Loucy (cell line): ENCODE measurements at regions not wholly inside any gene's neighbourhood (a gene's known extent, or its start where the extent isn't known, plus 50 kb on each side); places are given as distances from the start of the nearest gene placed in this dataset.
"Not testable (repeated sequence)": the region's sequence is repeated elsewhere in the genome, so short reads cannot be mapped to it uniquely, and the experiment has no call there.

Experiments used
- H2AFZ ChIP-seq: fragments of 200-600 bp; sonication (generic); 2 replicates; pipeline ENCODE4 v1.6.0; 2016; ENCODE audit warnings: antibody characterized with exemption, mild to moderate bottlenecking, low read length, moderate library complexity
- H3F3A ChIP-seq: fragments of 200-600 bp; 2 replicates; pipeline ENCODE4 v1.6.0; 2016; ENCODE audit warnings: antibody characterized with exemption, low read depth, mild to moderate bottlenecking
- H3K27me3 ChIP-seq: fragments of 200-600 bp; sonication (generic); 2 replicates; pipeline ENCODE4 v1.6.1; 2014; ENCODE audit warnings: low read length, mild to moderate bottlenecking; ENCODE audit not compliant: insufficient read depth, poor library complexity, severe bottlenecking
- H3K36me3 ChIP-seq: fragments of 200-600 bp; sonication (generic); 2 replicates; pipeline ENCODE4 v1.6.1; 2016; ENCODE audit warnings: low read length; ENCODE audit not compliant: insufficient read depth
- H3K4me1 ChIP-seq: fragments of 200-600 bp; sonication (generic); 2 replicates; pipeline ENCODE4 v1.5.1; 2014; ENCODE audit warnings: low read length, mild to moderate bottlenecking; ENCODE audit not compliant: insufficient read depth, poor library complexity, severe bottlenecking
- H3K4me2 ChIP-seq: fragments of 200-600 bp; sonication (generic); 2 replicates; pipeline ENCODE4 v1.6.0; 2014; ENCODE audit warnings: antibody characterized with exemption, low read length, low read depth, mild to moderate bottlenecking; ENCODE audit not compliant: poor library complexity, severe bottlenecking
- H3K4me3 ChIP-seq: fragments of 200-600 bp; sonication (generic); 2 replicates; pipeline ENCODE4 v1.5.1; 2014; ENCODE audit warnings: low read length, mild to moderate bottlenecking, mixed read lengths; ENCODE audit not compliant: poor library complexity, severe bottlenecking
- H3K79me2 ChIP-seq: fragments of 200-600 bp; sonication (generic); 2 replicates; pipeline ENCODE4 v1.6.1; 2014; ENCODE audit warnings: low read length; ENCODE audit not compliant: insufficient read depth
- H3K9ac ChIP-seq: fragments of 200-600 bp; sonication (generic); 2 replicates; pipeline ENCODE4 v1.6.0; 2014; ENCODE audit warnings: mild to moderate bottlenecking, low read depth, low read length, moderate library complexity; ENCODE audit not compliant: poor library complexity, severe bottlenecking
- H3K9me2 ChIP-seq: fragments of 200-600 bp; sonication (generic); replicated peaks from 2 replicates; pipeline ENCODE4 v1.6.1; 2016; ENCODE audit warnings: low read depth, low read length, mixed read lengths
- H3K9me3 ChIP-seq: fragments of 200-600 bp; sonication (generic); 2 replicates; pipeline ENCODE4 v1.6.1; 2014; ENCODE audit warnings: mild to moderate bottlenecking, antibody characterized with exemption, low read length, low read depth; ENCODE audit not compliant: insufficient read depth
- H4K20me1 ChIP-seq: fragments of 200-600 bp; sonication (generic); 2 replicates; pipeline ENCODE4 v1.6.0; 2014; ENCODE audit warnings: antibody characterized with exemption, low read length, mild to moderate bottlenecking; ENCODE audit not compliant: insufficient read depth, poor library complexity, severe bottlenecking
- EZH2phosphoT487 ChIP-seq: fragments of 200-600 bp; IDR thresholded peaks from 2 replicates; pipeline ENCODE4 v1.6.1; 2018; ENCODE audit warnings: antibody characterized with exemption, mild to moderate bottlenecking, moderate library complexity, borderline replicate concordance
- TF ChIP-seq, protein P1 (sequence below): fragments of 200-600 bp; sonication (generic); conservative IDR thresholded peaks from 2 replicates; pipeline ENCODE4 v1.5.1; 2014; ENCODE audit warnings: mild to moderate bottlenecking, antibody characterized with exemption, low read length

DNA sequence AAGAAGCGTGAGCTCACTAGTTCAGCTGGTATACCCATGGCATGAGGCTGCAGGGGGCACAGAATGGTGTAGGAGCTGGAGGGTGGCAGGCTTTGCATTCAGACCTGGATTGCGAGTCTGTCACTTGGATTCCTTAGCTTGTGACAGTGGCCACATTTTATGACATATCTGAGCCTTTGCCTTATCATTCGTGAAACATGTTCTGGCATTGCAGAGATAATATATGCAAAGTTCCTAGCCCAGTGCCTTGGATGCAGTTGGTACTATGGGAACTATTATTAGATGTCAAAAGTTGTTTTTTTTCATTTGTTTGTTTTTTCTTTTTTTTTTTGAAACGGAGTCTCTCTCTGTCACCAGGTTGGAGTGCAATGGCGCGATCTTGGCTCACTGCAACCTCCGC lies 230.7 kb upstream of the PRDM1 start:
- no peaks in the 10 kb centered on the region for H3K27me3 ChIP-seq
- no peaks in the 10 kb centered on the region for H4K20me1 ChIP-seq
- H3K36me3 ChIP-seq, result no peaks in the 10 kb centered on the region
- H3K9me3 ChIP-seq, result no peaks in the 10 kb centered on the region
- H3K9me2 ChIP-seq, result no peaks in the 10 kb centered on the region
- no peaks in the 10 kb centered on the region for H3K79me2 ChIP-seq
- no peak overlapping the region for H2AFZ ChIP-seq
- H3F3A ChIP-seq, result no peaks in the 10 kb centered on the region
- no peak overlapping the region for H3K9ac ChIP-seq
- no peak overlapping the region for H3K4me3 ChIP-seq
- H3K4me1 ChIP-seq, result no peaks in the 10 kb centered on the region
- H3K4me2 ChIP-seq, result no peak overlapping the region
- TF ChIP-seq EZH2phosphoT487, result no peak
- TF ChIP-seq, protein P1, sequence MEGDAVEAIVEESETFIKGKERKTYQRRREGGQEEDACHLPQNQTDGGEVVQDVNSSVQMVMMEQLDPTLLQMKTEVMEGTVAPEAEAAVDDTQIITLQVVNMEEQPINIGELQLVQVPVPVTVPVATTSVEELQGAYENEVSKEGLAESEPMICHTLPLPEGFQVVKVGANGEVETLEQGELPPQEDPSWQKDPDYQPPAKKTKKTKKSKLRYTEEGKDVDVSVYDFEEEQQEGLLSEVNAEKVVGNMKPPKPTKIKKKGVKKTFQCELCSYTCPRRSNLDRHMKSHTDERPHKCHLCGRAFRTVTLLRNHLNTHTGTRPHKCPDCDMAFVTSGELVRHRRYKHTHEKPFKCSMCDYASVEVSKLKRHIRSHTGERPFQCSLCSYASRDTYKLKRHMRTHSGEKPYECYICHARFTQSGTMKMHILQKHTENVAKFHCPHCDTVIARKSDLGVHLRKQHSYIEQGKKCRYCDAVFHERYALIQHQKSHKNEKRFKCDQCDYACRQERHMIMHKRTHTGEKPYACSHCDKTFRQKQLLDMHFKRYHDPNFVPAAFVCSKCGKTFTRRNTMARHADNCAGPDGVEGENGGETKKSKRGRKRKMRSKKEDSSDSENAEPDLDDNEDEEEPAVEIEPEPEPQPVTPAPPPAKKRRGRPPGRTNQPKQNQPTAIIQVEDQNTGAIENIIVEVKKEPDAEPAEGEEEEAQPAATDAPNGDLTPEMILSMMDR, result no peak

DNA sequence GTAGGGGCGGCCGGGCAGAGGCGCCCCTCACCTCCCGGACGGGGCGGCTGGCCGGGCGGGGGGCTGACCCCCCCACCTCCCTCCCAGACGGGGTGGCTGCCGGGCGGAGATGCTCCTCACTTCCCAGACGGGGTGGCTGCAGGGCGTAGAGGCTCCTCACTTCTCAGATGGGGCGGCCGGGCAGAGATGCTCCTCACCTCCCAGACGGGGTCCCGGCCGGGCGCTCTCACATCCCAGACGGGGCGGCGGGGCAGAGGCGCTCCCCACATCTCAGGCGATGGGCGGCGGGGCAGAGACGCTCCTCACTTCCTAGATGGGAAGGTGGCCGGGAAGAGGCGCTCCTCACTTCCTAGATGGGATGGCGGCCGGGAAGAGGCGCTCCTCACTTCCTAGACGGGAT lies 232.2 kb upstream of the PRDM1 start:
- H3K9me2 ChIP-seq, H3K9me3 ChIP-seq, H2AFZ ChIP-seq, H3K4me1 ChIP-seq, H3K9ac ChIP-seq, H3F3A ChIP-seq, H3K36me3 ChIP-seq, H3K27me3 ChIP-seq, H3K4me2 ChIP-seq, H3K79me2 ChIP-seq, H3K4me3 ChIP-seq, H4K20me1 ChIP-seq: not testable (repeated sequence)

DNA sequence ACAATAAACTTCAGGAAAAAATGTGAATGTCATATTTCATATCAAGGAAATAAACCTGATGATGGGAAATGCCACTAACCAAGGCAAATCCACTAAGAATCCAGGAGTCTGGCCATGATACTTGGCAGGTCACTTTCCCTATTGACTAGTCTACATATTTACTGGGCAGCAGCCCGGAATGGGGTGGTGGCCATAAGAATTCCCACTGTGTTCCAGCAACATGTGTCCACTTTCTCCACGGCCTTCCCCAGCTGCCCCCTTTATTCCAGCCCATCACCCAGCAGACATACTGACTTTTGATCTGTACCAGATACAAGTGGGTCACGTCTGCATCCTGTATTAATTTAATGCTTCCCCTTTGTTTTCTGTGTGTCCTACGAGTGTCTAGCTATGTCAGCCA lies 234.5 kb upstream of the PRDM1 start:
- no peak overlapping the region for H3K9ac ChIP-seq
- TF ChIP-seq EZH2phosphoT487, result no peak
- TF ChIP-seq, protein P1, result no peak
- no peaks in the 10 kb centered on the region for H3K9me3 ChIP-seq
- no peaks in the 10 kb centered on the region for H3K9me2 ChIP-seq
- no peaks in the 10 kb centered on the region for H3K79me2 ChIP-seq
- no peaks in the 10 kb centered on the region for H3K4me1 ChIP-seq
- H3K4me2 ChIP-seq, result no peak overlapping the region
- no peaks in the 10 kb centered on the region for H3K27me3 ChIP-seq
- H2AFZ ChIP-seq, result no peak overlapping the region
- H3F3A ChIP-seq, result no peaks in the 10 kb centered on the region
- H4K20me1 ChIP-seq, result no peaks in the 10 kb centered on the region
- no peak overlapping the region for H3K4me3 ChIP-seq
- H3K36me3 ChIP-seq, result no peaks in the 10 kb centered on the region

DNA sequence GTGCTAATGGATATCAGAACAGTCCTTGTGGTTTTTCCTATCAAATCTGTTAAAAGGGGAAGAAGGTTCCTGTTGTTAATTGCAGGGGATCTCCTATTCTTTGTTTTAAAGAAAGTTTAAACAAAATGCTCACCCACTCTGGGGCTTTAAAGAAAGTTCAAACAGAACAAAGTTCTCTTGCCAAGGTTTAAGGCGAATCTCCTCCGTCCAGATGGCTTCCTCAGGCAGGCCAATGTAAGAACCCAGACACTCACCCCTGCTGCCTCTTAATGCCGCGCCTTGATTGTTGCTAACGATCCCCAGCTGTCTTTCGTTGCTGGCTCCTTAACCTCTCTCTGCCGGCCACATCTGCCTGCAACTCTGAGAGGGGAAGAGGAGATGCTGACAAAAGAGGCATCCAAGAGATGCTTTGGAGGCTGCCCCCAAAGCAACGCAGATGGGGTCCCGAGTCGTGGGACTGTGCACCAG lies 235.0 kb upstream of the PRDM1 start:
- H3K9ac ChIP-seq, result no peak overlapping the region
- H2AFZ ChIP-seq, result no peak overlapping the region
- H3K36me3 ChIP-seq, result no peaks in the 10 kb centered on the region
- H3K79me2 ChIP-seq, result no peaks in the 10 kb centered on the region
- no peaks in the 10 kb centered on the region for H3K27me3 ChIP-seq
- H4K20me1 ChIP-seq, result no peaks in the 10 kb centered on the region
- H3K4me1 ChIP-seq, result no peaks in the 10 kb centered on the region
- no peak overlapping the region for H3K4me2 ChIP-seq
- no peaks in the 10 kb centered on the region for H3K9me2 ChIP-seq
- H3K4me3 ChIP-seq, result no peak overlapping the region
- no peaks in the 10 kb centered on the region for H3K9me3 ChIP-seq
- no peaks in the 10 kb centered on the region for H3F3A ChIP-seq
- TF ChIP-seq EZH2phosphoT487, result no peak
- TF ChIP-seq, protein P1, result no peak
